Peyer's patch (tissue), 4 donors: ENCODE measurements at regions not wholly inside any gene's neighbourhood (a gene's known extent, or its start where the extent isn't known, plus 50 kb on each side); places are given as distances from the start of the nearest gene placed in this dataset.
A peak's percentile ranks its signal among the peaks of the same experiment; 100 is the strongest.

Experiments
- DNase-seq, 3 donors: peaks; one replicate each; pipeline ENCODE4 v3.0.0-alpha.2; 2017 to 2019
- H3K27ac ChIP-seq, 4 donors: fragments of 200-600 bp; sonication (generic); one replicate each; pipeline ENCODE4 v1.5.1; 2016 to 2019
- H3K27me3 ChIP-seq, 2 donors: fragments of 200-600 bp; sonication (generic); one replicate each; pipeline ENCODE4 v1.5.1; 2019
- H3K36me3 ChIP-seq, 3 donors: fragments of 200-600 bp; sonication (generic); one replicate each; pipeline ENCODE4 v1.5.1; 2016 to 2019
- H3K4me1 ChIP-seq, 4 donors: fragments of 200-600 bp; sonication (generic); one replicate each; pipeline ENCODE4 v1.5.1; 2016 to 2019
- H3K4me3 ChIP-seq, 4 donors: fragments of 200-600 bp; sonication (generic); 1 replicate in 3 of 4; 2 replicates in 1 of 4; pipeline ENCODE4 v1.5.1; 2016 to 2019; ENCODE audit warnings: mild to moderate bottlenecking in 1 of 4
- H3K9me3 ChIP-seq, 4 donors: fragments of 200-600 bp; sonication (generic); one replicate each; pipeline ENCODE4 v1.5.1; 2016 to 2019; ENCODE audit warnings: mild to moderate bottlenecking in 1 of 4
- POLR2A ChIP-seq, 2 donors: fragments of 450-650 bp; IDR thresholded peaks; one replicate each; pipeline ENCODE4 v1.5.1; 2017; ENCODE audit warnings: antibody characterized with exemption in 2 of 2, mild to moderate bottlenecking in 2 of 2, moderate library complexity in 2 of 2
- TF ChIP-seq, protein P1 (sequence below), 6 experiments: fragments of 450-650 bp in 4 of 6; fragments of 200-600 bp in 2 of 6; sonication (generic) in 1 of 6; IDR thresholded peaks; one replicate each; pipeline ENCODE4 v1.5.1; 2017 to 2019; ENCODE audit warnings: antibody characterized with exemption in 6 of 6, mild to moderate bottlenecking in 3 of 6, moderate library complexity in 1 of 6

DNA sequence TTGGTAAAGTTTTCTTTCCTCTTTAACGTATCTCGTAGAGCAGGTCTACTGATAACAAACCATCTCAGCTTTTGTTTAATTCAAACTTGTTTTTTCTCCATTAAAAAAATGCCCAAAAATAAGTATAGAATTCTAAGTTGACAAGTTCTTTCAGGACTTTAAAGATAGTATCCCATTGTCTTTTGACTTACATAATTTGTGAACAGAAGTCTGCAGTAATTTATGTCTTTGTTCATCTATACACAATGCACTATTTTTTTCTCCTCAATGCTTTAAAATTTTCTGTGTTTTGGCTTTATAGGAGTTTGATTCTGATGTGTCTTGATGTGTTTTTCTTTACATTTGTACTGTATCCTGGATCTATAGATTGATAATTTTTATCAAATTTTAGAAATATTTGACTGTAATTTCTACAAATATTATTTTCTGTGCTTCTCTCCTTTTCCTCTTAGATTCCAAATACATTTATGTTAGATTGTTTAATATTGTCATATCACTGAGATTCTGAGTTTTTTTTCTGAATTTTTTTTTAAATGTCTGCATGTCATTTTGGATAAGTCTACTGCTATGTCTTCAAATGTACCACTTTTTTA lies 143.3 kb downstream of the FTCDNL1 start:
- H3K36me3 ChIP-seq, result no peaks in the 10 kb centered on the region
- TF ChIP-seq, protein P1, sequence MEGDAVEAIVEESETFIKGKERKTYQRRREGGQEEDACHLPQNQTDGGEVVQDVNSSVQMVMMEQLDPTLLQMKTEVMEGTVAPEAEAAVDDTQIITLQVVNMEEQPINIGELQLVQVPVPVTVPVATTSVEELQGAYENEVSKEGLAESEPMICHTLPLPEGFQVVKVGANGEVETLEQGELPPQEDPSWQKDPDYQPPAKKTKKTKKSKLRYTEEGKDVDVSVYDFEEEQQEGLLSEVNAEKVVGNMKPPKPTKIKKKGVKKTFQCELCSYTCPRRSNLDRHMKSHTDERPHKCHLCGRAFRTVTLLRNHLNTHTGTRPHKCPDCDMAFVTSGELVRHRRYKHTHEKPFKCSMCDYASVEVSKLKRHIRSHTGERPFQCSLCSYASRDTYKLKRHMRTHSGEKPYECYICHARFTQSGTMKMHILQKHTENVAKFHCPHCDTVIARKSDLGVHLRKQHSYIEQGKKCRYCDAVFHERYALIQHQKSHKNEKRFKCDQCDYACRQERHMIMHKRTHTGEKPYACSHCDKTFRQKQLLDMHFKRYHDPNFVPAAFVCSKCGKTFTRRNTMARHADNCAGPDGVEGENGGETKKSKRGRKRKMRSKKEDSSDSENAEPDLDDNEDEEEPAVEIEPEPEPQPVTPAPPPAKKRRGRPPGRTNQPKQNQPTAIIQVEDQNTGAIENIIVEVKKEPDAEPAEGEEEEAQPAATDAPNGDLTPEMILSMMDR (IDR thresholded peaks at IDR 0.05), result no peak
- TF ChIP-seq POLR2A (IDR thresholded peaks at IDR 0.05), result no peak
- H3K9me3 ChIP-seq, result peaks cover 0 to 8% (median 0%) of the 10 kb centered on the region in 4 donors
- DNase-seq, result no peak
- no peaks in the 10 kb centered on the region for H3K27me3 ChIP-seq
- H3K4me1 ChIP-seq, result no peaks in the 10 kb centered on the region
- no peak overlapping the region for H3K4me3 ChIP-seq
- no peak overlapping the region for H3K27ac ChIP-seq

DNA sequence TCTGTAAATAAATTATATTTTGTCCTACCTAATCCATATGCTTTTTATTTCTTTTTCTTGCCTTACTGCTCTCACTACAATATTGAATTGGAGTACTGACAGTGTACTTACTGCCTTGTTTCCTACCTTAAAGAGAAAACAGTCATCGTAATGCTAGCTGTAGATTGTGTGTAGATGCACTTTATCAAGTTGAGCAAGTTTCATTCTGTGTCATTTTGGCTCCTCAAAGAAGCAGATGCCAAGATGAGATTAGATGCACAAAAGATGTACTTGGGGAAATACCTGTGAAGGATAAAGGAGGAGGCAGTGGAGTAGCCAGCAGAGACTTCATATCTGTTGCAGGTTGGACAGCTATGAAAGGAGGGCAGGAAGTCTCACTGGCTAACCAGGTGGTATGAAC lies 145.5 kb downstream of the FTCDNL1 start:
- Histone ChIP-seq H3K9me3 (peaks cover 0 to 8% (median 0%) of the 10 kb centered on the region in 4 donors), H3K27me3 (no peaks in the 10 kb centered on the region), H3K4me1 (no peaks in the 10 kb centered on the region), H3K4me3 (no peak overlapping the region), H3K36me3 (no peaks in the 10 kb centered on the region), H3K27ac (no peak overlapping the region)
- DNase-seq, result no peak
- TF ChIP-seq, protein P1 (IDR thresholded peaks at IDR 0.05), result no peak
- no peak for TF ChIP-seq POLR2A (IDR thresholded peaks at IDR 0.05)

DNA sequence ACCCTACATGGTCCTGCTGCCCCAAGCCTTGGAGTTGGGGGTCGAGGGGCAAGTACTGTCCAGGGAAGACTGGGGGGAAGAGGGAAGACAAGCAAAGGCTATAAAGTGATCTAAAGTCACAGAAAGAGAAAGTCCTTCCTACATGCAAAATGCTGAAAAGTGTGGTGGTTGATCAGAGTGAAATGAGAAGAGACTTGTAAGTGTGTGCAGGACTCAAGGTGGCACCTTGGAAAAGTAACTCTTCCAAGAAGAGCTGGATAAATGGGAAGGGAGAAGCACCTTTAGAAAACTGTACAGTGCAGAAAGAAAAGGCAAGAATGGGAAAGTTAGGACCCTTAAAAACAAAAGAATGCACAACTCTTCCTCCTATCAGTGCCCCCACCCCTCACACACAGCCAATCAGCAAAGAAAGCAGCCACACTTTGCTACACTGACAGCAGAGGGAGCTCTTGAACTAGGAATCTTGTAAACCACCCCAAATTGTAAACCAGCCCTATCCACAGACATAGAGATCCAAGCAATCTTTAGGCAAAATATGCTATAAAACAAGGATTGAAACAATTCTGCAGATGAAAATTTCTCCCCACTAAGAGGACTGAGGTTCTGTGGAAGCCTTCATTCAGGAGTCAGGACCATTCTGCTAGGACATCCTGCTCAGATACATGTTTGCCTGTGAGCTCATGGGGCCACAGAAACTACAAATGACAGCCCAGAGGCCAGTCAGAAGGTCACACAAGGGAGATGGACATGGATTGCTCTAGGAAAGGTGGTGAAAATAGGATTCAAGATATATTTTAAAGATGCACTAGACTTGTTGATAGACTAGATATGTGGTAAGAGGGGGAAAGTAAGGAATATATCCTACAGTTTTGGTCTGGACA lies 146.4 kb downstream of the FTCDNL1 start:
- Histone ChIP-seq H3K27me3 (no peaks in the 10 kb centered on the region), H3K9me3 (peaks cover 0 to 8% (median 0%) of the 10 kb centered on the region in 4 donors), H3K27ac (no peak overlapping the region), H3K4me3 (no peak overlapping the region), H3K4me1 (no peaks in the 10 kb centered on the region), H3K36me3 (no peaks in the 10 kb centered on the region)
- peak in 1 of 3 donors; percentile 66 for DNase-seq
- no peak for TF ChIP-seq POLR2A (IDR thresholded peaks at IDR 0.05)
- TF ChIP-seq, protein P1 (IDR thresholded peaks at IDR 0.05), result peak in 4 of 6 experiments; percentile 44 to 81 (median 72)

DNA sequence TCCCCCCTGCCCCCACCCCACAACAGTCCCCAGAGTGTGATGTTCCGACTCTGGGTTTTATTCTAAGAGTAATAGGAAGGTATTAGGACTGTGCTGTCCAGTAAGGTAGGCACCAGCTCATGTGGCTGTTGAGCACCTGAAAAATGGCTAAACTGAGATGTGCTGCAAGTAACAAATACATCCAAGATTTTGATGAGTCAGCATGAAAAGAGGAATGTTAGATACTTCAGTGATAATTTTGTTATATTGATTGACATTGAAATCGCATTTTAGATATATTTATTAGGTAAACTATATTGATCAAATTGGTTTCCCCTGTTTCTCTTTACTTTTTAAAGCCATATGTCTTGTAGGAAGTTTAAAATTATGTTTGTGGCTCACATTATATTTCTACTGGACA lies 147.8 kb downstream of the FTCDNL1 start:
- Histone ChIP-seq H3K4me3 (no peak overlapping the region), H3K9me3 (peaks cover 0 to 8% (median 0%) of the 10 kb centered on the region in 4 donors), H3K36me3 (no peaks in the 10 kb centered on the region), H3K4me1 (no peaks in the 10 kb centered on the region), H3K27ac (no peak overlapping the region), H3K27me3 (no peaks in the 10 kb centered on the region)
- DNase-seq, result no peak
- TF ChIP-seq, protein P1 (IDR thresholded peaks at IDR 0.05), result no peak
- no peak for TF ChIP-seq POLR2A (IDR thresholded peaks at IDR 0.05)

DNA sequence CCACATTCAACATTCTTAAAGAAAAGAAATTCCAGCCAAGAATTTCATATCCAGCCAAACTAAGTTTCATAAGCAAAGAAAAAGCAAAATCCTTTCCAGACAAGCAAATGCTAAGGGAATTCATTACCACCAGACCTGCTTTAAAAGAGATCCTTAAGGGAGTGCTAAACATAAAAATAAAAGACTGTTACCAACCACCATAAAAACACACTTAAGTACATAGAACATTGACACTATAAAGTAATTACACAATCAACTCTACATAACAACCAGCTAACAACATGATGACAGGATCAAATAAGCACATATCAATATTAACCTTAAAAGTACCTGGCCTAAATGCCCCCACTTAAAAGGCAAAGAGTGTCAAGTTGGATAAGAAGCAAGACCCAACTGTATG lies 153.5 kb downstream of the FTCDNL1 start:
- H3K27ac ChIP-seq, result no peak overlapping the region
- no peak for TF ChIP-seq POLR2A (IDR thresholded peaks at IDR 0.05)
- TF ChIP-seq, protein P1 (IDR thresholded peaks at IDR 0.05), result no peak
- H3K4me1 ChIP-seq, result no peaks in the 10 kb centered on the region
- no peaks in the 10 kb centered on the region for H3K27me3 ChIP-seq
- no peaks in the 10 kb centered on the region for H3K36me3 ChIP-seq
- no peaks in the 10 kb centered on the region for H3K9me3 ChIP-seq
- DNase-seq, result no peak
- H3K4me3 ChIP-seq, result no peak overlapping the region
